ENCODE measurements at regions not wholly inside any gene's neighbourhood (a gene's known extent, or its start where the extent isn't known, plus 50 kb on each side); places are given as distances from the start of the nearest gene placed in this dataset.

DNA sequence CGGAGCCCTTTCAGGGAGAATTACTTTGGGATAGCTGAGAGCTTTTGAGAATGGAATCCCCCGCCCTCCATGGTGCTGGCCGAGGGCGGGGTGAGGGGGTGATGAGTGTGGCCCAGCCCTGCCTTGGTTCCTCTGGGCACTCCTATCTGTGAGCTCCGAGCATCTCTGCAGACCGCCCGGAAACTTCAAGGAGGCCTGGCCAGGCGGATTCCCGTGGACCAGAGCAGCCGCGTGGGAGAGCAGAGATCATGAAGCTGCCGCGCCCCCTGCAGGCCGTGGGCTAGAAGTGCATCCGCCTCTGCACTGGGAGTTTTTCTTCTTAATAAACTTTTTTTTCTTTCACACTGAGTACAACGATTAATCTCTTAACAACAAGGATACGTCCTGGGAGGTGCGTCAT is 392.9 kb upstream of the EEF2KMT start:
- DNase-seq: no peak

GRCh38 chr16:5488581-5488980 is 391.0 kb upstream of the EEF2KMT start:
- DNase-seq: no peak

- DNase-seq: no peak
Measured at GRCh38 chr16:5487728-5488127, 390.1 kb upstream of the EEF2KMT start.

DNA sequence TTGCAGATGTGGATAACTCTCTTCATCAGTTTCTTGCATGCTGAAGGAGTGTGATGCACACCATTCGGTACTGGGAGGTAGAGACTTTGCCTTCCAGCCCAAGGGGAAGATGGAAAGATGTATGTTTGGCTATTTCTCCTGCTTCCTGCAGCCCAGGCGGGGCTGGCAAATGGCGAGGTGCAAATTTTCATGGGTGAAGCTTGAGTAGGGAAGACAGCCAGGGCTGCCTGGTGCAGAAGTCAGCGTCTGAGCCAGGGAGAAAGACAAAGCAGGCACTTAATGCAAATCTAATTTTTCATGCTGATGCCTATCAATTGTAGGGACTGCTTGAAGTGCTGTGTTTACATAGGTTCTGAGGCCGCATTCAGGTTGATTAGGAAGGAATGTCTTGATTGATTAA is 384.7 kb upstream of the EEF2KMT start:
- DNase-seq: no peak

GRCh38 chr16:5480431-5481195 is 383.0 kb upstream of the EEF2KMT start:
- no peak for DNase-seq

GRCh38 chr16:5479926-5480325 is 382.3 kb upstream of the EEF2KMT start:
- DNase-seq: no peak

- no peak for DNase-seq
Measured at GRCh38 chr16:5478036-5478435, 380.4 kb upstream of the EEF2KMT start.

DNA sequence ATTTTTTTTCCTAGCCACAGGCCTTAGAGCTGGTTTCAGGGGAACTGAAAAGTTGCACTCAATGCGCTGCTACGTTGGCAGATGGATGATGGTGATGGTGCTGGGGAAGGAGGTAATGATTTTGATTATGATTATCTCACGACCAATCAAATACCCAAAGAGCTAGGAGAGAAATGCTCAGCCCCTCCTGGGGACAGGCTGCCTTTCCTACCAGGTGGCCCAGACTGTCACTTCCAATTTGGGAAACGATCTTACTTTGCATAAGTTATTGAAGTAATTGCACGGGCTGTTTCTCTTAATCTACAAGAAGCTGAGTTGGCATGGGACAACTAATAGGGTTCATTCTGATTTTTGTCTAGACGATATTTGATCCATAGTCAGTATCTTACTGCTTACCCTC is 379.7 kb upstream of the EEF2KMT start:
- DNase-seq: no peak

DNA sequence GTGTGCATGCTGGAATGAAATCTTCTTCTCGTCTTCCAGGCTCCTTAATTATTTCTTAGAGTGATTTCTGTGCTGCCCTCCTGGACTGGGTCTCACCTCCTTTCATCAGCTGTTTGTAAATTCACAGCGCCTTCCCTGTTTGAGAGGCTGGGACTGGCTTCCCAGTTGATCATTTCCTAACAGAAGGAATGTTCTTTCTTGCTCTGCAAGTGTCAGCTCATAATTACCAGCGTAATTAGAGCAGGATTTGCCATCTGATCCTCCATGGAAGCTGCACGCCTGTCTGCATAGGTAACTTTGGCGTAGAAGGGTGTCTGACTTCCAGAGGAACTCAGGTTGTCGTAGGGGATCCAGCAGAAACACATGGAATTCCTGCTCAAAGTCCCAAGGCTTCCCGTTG is 375.0 kb upstream of the EEF2KMT start:
- no peak for DNase-seq

DNA sequence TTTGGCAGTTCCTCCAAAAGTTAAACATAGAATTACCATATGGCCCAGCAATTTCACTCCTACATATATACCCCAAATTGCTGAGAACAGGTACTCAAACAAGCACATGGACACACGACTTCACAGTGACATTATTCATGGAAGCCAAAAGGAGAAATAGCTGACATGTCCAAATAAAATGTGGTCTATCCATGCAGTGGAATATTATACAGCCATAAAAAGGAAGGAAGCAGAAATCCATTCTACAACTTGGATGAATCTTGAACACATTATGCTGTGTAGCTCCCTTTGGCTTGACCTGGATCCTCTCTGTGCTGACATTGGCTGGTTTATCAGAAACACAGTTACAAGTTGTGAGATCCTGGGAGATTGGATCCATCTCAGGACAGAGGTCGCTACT is 370.9 kb upstream of the EEF2KMT start:
- no peak for DNase-seq

DNA sequence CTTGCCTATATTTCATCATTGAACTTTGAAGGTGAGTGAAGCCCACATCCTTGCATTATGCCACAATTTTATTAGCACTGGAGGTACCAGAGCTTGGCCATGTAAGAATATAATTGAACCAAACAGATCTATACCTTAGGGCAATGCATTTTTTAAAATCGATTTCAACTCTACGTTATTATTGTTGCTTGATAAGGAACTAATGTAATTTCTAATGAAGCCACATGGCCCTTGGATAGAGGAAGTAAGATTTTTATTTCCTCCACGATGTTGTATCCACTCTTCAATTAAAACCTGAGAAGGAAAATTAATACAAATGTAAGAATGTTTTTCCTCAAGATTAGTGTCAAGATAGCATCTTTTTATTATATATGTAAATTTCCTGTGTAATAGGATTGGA is 370.0 kb upstream of the EEF2KMT start:
- no peak for DNase-seq

DNA sequence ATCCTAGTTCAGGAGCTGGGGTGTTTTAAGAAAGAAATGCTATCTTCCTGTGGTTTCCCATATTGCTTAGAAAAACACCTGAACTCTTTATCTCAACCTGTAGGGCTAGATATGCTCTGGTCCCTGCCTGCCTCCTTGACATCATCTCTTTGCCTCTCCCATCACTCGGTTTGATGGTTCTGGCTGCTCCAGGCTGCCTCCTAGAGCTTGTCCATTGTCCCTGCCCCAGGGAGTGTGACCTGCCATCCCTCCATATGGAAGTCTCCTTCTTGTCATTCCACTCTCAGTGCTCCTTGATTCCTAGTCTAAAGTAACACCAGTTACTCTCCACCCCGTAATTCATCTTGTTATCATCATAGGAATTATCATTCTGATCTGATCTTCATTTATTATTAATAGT is 369.0 kb upstream of the EEF2KMT start:
- no peak for DNase-seq

DNA sequence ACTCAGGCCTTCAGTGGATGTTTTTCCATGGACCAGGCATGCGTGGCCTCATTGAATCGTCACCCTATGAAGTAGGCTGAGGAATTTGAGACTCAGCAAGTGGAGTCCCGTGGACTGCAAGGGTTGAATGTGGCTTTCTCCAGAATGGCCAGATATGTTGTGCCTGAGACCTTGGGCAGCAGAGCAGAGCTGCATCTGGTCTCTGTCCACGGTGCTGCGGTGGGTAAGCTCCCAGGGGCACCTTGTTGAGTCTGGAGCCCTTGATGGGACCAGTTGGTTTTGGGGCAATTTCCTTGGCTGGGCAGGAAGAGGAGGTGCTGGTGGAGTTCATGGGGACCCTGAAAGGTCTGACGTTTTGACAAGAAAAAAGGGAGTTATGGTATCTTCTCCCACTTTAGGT is 368.1 kb upstream of the EEF2KMT start:
- DNase-seq: no peak

GRCh38 chr16:5463820-5464219 is 366.2 kb upstream of the EEF2KMT start:
- no peak for DNase-seq

DNA sequence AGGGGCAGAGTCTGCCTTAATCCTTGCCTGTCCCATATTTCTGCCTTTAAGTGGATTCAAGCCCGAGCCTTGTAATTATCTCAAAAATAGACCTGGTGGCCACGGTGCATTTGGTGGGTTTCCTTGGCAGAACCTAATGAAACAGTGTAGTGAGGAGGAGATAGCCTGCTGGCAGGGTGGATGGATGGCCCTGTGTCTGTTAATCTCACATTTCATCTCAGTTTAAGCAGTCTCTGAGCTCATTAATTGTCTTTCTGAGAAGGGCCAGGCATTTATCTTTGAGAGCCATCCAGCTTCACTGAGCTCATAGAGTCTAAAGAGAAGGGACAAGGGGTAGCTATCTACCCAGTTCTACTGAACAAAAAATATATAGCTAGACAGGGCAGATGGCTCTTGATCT is 364.0 kb upstream of the EEF2KMT start:
- DNase-seq: no peak

- DNase-seq: no peak
Measured at GRCh38 chr16:5461141-5461540, 363.5 kb upstream of the EEF2KMT start.

GRCh38 chr16:5460701-5461100 is 363.1 kb upstream of the EEF2KMT start:
- no peak for DNase-seq

DNA sequence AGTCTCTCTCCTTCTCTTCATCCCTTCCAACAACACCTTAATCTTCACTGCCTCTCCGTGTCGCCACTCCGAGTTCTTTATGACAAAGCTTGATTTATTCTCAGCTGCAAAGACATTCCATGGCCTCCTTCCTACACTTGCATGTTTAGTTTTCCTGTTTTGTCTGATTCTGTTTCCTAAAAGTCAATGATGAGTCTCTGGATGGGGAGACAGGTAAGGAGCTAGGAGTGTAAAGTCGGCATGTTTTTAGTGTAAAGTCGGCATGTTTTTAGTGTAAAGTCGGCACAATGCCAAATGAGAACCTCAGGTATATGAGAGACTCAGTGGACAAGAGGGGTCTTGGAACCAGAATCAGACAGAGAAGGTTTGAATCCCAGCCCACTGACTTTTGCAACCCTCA is 362.3 kb upstream of the EEF2KMT start:
- no peak for DNase-seq

DNA sequence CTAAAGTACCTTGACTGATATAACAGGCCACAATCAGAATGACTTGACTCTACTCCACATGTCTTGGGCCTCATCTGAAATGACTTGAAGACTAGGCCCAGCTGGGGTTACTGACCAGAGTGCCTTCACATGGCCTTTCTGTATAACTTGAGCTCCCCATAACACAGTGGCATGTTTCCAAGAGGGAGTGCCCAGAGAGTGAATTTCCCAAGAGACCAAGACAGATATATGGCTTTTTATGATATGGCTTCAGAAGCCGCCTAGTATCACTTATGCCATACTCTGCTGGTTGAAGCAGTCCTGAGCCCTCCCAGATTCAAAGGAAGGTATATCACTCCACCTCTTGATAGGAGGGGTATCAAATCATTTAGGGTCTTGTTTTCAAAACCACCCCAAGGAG is 357.5 kb upstream of the EEF2KMT start:
- DNase-seq: no peak

DNA sequence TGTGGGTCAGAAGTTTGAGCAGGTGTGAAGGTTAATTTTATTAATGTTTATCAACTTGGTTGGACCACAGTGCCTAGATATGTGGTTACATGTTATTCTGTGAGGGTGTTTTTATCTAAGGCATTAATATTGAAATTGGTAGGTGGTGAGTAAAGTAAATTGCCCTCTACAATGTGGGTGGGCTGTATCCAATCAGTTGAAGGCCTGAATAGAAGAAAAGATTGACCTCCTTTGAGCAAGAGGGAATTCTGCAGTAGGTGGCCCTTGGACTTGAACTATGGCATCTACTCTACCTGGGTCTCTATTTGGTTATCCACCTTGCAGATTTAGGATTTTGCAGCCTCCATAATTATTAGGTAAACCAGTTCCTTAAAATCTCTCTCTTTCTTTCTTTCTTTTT is 356.8 kb upstream of the EEF2KMT start:
- DNase-seq: no peak

DNA sequence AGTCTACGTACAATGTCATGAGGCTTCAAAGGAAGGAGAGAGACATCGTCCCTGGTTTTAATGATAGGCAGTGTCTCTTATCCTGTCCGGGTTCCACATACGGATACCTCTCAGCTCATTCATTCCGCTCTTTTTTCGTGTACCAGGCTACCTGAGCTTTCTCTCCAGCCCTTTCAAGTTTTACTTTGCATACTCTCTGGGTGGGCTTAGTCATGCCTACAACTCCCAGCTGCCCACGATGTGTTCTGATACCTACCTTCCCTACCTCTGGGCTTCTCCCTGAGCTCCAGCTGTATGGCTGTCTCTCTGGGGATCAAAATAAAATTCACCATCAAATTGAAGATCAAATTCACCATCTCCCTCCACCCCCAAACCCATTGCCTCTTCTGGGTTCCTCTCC is 354.0 kb upstream of the EEF2KMT start:
- DNase-seq: no peak

DNA sequence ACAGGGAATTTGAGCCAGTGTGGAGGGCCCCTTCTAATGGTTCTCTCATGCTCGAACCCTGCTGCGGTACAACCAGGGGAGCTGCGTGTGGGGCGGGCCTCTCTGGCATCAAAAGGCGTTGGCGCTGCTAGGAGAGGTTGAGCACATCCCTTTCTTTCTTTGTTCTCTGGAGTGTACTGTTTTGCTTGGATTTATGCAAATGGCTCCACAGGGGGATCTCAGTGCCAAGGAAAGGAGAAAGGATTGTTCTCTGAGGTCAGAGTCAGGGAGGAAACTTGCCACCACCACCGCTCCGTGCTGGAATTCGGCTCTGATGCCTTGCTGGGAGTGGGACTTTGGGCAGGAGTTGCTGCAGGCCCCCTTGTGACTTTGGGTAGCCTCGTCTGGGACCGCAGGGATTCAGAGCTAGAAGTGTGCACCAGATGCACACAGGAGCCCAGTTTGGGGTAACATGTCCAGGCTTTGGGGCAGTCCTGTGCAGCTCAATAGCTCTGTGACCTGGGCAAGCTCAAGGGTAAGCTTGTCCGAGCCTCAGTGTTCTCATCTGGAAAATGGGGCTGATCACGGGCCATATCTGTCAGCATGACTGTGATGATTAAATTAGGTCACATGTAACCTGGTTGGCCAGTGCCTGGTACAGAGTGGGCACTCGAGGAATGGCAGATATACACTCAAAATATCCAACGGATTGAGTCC is 353.0 kb upstream of the EEF2KMT start:
- DNase-seq: no peak

DNA sequence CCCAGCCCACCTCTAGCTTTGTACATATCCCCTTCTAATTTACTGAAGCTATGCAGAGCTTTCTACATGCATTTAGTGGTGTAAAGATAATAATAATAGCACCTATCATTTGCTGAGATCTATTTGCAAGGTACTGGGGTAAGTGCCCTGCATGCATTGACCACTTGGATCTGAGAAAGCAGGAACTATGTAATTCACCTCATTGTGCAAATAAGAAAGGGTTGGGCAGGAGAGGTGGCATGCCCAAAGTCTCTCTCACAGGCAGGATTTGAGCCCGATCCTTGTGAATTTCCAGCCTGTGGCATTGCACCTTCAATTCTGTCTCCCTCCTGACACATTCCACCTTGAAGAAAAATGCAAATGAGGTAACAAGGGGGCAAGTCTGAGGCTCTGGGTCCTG is 352.3 kb upstream of the EEF2KMT start:
- DNase-seq: no peak

DNA sequence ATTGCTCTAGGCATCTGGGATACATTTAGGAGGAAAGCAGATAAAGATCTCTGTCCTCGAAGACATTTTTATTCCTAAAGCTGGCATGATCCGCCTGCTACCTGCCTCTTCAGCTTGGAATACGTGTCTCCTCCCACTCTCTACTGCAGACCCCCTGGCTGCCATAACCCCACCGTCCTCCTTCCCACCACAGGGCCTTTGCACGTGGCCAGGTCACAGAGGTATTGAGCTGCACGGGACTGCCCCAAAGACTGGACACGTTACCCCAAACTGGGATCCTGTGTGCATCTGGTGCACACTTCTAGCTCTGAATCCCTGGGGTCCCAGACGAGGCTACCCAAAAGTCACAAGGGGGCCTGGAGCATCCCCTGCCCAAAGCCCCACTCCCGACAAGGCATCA is 351.2 kb upstream of the EEF2KMT start:
- no peak for DNase-seq

- no peak for DNase-seq
Measured at GRCh38 chr16:5447734-5448133, 350.1 kb upstream of the EEF2KMT start.

Data from activated gamma-delta T cell treated with Interleukin-2 at 50 U/mL for 16 hours (primary cell).